ENCODE measurements at regions not wholly inside any gene's neighbourhood (a gene's known extent, or its start where the extent isn't known, plus 50 kb on each side); places are given as distances from the start of the nearest gene placed in this dataset.
"Not testable (repeated sequence)": the region's sequence is repeated elsewhere in the genome, so short reads cannot be mapped to it uniquely, and the experiment has no call there.

DNA sequence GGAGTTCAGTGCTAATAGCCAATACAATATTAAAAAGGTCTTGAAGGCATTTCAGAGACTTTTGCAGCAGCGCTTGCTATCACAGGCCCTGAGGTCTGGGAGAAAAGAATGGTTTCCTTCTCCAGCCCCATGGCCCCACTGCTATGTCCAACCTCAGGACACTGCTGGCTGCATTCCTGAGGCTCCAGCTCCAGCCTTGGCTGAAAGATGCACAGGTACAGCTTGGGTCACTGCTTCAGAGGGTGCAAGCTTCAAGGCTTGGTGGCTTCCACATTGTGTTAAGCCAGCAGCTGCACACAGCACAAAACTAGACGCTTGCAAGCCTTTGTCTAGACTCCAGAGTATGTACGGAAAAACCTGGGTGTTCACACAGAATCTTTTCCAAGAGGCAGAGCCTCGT lies 589.2 kb downstream of the CWH43 start:
- TF ChIP-seq, protein P1, sequence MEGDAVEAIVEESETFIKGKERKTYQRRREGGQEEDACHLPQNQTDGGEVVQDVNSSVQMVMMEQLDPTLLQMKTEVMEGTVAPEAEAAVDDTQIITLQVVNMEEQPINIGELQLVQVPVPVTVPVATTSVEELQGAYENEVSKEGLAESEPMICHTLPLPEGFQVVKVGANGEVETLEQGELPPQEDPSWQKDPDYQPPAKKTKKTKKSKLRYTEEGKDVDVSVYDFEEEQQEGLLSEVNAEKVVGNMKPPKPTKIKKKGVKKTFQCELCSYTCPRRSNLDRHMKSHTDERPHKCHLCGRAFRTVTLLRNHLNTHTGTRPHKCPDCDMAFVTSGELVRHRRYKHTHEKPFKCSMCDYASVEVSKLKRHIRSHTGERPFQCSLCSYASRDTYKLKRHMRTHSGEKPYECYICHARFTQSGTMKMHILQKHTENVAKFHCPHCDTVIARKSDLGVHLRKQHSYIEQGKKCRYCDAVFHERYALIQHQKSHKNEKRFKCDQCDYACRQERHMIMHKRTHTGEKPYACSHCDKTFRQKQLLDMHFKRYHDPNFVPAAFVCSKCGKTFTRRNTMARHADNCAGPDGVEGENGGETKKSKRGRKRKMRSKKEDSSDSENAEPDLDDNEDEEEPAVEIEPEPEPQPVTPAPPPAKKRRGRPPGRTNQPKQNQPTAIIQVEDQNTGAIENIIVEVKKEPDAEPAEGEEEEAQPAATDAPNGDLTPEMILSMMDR (conservative IDR thresholded peaks at IDR 0.05): not testable (repeated sequence)
- TF ChIP-seq EZH2 (IDR thresholded peaks at IDR 0.05; ENCODE audit: low read depth): not testable (repeated sequence)

Data from PC-9 (cell line).